ENCODE measurements at regions not wholly inside any gene's neighbourhood (a gene's known extent, or its start where the extent isn't known, plus 50 kb on each side); places are given as distances from the start of the nearest gene placed in this dataset.

DNA sequence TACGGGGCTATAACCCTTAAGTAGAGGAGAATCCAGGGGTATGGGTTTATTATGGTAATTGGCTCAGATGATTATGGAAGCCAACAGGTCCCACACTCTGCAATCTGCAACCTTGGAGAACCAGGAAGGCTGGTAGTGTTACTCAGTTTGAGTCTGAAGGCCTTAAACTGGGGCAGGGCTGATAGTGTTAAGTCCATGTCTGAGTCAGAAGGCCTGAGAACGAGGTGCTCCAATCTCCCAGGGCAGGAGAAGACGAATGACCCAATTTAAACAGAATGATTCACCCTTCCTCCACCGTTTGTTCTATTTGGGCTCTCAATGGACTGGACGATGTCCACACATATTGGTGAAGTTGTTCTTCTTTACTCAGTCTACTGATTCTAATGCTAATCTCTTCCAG lies 244.5 kb upstream of the PTER start:
- TF ChIP-seq E2F8 (IDR thresholded peaks at IDR 0.05; ENCODE audit: low read depth, partially characterized antibody) (no peak), CTCF (IDR thresholded peaks at IDR 0.05 in 2 of 3, conservative IDR thresholded peaks at IDR 0.05 in 1 of 3; ENCODE audit: control insufficient read depth in 2 of 3, extremely low read depth in 1 of 3, insufficient read depth in 1 of 3, low read depth in 3 of 3, low read length in 3 of 3) (no peak), JUND (IDR thresholded peaks at IDR 0.05; ENCODE audit: low read depth, low read length) (no peak), TAF1 (IDR thresholded peaks at IDR 0.05; ENCODE audit: borderline replicate concordance, low read depth, low read length) (no peak), PML (IDR thresholded peaks at IDR 0.05; ENCODE audit: low read length) (no peak), GABPA (IDR thresholded peaks at IDR 0.05; ENCODE audit: low read depth) (no peak), PKNOX1 (IDR thresholded peaks at IDR 0.05) (no peak), BHLHE40 (IDR thresholded peaks at IDR 0.05; ENCODE audit: borderline replicate concordance in 1 of 2, low read depth in 2 of 2, low read length in 1 of 2) (no peak), PAX5 (IDR thresholded peaks at IDR 0.05; ENCODE audit: borderline replicate concordance, low read depth, low read length) (no peak)

Data from GM12878 (cell line).